CMK (cell line): ENCODE measurements at regions not wholly inside any gene's neighbourhood (a gene's known extent, or its start where the extent isn't known, plus 50 kb on each side); places are given as distances from the start of the nearest gene placed in this dataset.
"Not testable (repeated sequence)": the region's sequence is repeated elsewhere in the genome, so short reads cannot be mapped to it uniquely, and the experiment has no call there.

ENCODE experiments used
- DNase-seq: peaks from one replicate; pipeline ENCODE4 v3.0.0-alpha.2; 2010; ENCODE audit warnings: low read depth

DNA sequence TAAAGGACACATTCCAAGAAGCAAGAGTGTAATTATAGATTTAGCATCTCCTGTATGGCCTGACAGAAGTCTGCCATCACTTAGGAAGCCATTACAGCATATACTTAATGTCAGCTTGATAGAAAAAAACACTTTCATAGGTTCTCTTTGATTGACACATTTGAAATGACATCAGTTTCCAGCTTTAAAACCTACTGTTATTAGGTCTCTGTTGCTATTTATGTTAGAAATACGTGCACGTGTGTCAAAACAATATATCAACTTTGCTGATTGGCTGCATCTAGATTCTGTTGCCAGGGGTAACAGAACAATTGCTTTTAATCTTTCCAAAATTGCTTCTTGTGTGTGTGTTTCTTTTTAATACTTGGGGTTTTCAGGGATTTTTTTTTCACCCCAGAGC is 389.3 kb upstream of the ATP11B start:
- no peak for DNase-seq

DNA sequence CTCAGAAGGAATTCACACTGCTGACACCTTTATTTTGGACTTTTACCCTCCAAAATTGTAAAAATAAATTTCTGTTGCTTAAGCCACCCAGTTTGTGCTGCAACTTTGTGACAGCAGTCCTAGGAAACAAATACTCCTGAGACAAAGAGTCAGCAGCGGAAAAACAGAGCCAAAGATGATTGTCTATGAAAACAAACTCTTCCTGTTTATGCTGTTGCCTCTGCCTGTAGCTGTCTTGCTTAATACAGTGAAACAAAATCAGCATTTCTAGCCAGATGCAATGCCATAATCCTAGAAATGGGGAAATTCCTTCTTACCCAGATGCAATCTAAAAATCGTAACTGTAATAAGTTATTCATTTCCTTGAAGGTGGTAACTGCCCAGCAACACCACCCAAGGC is 387.5 kb upstream of the ATP11B start:
- no peak for DNase-seq

DNA sequence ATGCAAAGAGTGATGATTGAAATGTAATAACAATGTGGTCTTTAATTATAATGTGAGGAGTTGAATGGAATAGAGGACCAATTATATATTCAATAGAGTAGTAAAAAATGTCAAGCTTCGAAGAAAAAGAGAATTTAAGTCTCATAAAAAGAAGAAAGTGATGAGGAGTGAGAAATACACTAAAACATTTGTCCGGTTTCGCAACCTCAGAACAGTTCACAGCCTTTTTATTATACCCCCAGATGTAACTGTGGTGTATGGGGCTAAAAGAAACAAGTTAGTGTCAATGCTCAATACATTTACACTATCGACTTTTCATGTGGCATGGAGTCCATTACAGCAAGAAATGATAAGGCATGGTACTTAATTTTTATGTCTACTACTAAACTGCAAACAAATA is 386.5 kb upstream of the ATP11B start:
- no peak for DNase-seq

DNA sequence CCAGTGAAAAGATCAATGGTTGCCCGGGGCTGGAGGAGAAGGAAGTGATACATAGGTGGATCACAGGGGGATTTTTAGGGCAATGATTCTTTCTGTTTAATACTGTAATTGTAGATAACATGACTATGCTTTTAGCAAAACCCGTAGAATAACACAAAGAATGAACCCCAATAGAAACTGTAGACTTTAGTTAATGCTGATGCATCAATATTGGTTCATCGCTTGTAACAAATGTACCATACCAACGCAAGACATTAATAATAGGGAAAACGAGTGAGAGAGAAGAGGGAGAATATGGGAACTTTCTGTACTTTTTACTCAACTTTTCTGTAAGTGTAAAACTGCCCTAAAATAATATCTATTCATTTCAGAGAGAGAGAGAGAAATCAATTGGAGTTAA is 383.3 kb upstream of the ATP11B start:
- DNase-seq, result no peak

DNA sequence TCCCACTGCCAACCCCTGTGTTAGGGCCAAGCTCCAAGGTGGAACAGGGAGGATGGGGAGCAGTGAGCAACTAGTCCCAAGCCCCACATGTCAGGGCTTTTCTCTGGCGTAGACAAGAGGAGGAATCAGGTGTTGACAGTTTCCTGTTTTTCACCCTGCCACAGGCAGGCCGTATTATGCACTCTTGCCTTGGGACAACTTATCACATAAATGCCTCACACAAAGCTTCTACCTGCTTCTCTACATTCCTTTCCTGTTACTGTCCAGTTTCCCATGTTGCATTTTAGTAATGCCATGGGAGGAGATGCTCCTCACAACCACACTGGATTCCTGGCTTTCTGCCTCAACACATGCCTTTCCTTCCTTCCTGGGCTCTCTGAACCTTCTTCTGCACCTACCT is 381.2 kb upstream of the ATP11B start:
- DNase-seq, result no peak

DNA sequence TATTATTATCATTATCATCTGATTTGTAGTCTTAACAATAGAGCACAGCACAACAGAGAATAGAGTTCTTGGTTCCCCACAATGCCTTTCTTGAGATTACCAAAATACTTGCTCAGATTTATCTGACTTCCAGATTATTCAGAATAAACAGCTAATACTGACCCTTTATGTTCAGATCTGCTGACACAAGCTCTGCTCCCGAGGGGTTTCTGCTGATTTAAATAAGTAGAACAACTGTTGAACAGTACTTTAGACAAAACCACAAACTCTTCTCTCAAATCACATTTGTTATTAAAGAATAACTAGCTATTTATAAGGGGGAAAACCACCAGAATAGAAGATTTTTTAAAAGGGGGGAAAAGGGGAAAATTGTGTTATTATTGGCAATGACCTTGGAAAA is 380.2 kb upstream of the ATP11B start:
- no peak for DNase-seq

DNA sequence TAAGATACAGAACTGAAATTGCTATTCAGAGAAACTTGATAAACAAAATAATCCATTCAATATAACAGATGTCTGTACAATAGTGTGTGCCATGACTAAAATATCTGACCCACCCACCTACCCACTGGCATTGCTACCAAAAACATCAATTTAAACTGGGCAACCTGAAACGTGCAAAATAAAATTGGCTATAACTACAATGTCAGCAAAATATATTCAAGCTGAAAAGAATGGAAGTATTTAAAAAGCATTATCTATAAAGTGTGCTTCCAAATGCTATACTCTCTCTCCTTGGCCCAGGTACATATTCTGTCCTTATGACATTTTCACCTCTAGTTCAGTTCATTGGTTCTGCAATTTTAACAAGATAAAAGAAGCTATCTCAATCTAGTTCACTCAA is 379.6 kb upstream of the ATP11B start:
- DNase-seq, result no peak

DNA sequence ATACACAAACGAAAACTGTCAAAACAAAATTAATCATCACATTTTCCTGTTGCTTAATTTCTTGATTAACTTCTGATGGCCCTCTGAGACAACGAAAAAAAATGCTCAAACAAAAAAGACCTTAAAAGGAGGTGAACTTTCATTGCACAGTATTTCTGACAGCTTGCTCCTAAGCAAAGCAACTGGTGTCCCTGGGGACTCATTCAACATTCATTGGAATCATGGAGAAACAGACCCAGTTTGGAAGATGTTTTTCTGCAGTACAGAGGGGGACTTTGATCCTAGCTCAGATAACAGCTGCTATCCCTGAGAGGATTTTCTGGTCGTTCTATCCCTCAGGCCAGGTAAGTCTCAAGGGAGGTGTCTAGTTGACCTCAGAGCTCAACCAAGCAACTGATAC is 378.7 kb upstream of the ATP11B start:
- DNase-seq, result no peak

DNA sequence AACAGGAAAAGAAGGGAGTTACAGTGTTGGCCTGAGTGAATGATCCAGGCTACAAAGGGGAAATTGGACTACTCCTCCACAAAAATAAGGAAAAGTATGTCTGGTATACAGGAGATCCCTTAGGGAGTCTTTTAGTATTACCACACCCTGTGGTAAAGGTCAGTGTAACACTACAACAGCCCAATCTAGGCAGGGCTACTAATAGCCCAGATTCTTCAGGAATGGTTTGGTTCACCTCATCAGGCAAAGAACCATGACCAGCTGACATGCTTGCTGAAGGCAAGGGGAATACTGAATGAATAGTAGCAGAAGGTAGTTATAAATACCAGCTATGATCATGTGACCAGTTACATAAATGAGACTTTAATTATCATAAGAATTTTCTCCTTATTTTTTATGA is 372.6 kb upstream of the ATP11B start:
- no peak for DNase-seq

DNA sequence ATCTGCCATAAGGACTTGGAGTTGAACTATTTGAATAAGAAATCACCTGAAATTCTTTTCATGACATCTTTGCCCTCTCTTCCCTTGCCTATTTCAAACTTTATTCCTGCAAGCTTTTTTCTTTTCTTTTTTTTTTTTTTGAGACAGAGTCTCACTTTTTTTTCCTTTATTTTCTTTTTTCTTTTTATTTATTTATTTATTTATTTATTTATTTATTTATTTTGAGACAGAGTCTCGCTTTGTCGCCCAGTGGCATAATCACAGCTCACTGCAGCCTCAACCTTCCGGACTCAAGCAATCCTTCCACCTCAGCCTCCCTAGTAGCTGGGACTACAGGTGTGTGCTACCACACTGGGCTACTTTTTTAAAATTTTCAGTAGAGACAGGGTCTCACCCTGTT is 369.3 kb upstream of the ATP11B start:
- no peak for DNase-seq

DNA sequence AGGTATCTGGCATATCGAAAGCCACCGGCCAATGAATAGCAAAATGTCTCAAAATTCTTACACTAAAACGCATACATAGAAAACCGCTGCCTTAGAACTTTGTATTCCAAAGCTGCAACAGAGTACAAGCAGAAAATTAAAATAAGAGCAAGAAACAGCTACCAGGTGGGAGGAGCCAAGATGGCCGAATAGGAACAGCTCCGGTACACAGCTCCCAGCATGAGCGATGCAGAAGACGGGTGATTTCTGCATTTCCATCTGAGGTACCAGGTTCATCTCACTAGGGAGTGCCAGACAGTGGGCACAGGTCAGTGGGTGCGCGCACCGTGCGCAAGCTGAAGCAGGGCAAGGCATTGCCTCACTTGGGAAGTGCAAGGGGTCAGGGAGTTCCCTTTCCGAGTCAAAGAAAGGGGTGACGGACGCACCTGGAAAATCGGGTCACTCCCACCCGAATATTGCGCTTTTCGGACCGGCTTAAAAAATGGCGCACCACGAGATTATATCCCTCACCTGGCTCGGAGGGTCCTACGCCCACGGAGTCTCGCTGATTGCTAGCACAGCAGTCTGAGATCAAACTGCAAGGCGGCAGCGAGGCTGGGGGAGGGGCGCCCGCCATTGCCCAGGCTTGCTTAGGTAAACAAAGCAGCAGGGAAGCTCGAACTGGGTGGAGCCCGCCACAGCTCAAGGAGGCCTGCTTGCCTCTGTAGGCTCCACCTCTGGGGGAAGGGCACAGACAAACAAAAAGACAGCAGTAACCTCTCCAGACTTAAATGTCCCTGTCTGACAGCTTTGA is 367.2 kb upstream of the ATP11B start:
- not testable (repeated sequence) for DNase-seq

DNA sequence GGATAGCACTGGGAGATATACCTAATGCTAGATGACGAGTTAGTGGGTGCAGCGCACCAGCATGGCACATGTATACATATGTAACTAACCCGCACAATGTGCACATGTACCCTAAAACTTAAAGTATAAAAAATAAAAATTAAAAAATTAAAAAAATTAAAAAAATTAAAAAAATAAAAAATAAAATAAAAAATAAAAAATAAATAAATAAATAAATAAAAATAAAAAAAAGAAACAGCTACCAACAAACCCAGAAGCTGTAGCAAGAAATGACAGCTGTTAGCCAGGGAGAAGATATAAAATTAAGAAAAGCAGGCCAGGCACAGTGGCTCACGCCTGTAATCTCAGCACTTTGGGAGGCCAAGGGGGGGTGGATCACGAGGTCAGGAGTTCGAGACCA is 361.3 kb upstream of the ATP11B start:
- DNase-seq, result not testable (repeated sequence)

DNA sequence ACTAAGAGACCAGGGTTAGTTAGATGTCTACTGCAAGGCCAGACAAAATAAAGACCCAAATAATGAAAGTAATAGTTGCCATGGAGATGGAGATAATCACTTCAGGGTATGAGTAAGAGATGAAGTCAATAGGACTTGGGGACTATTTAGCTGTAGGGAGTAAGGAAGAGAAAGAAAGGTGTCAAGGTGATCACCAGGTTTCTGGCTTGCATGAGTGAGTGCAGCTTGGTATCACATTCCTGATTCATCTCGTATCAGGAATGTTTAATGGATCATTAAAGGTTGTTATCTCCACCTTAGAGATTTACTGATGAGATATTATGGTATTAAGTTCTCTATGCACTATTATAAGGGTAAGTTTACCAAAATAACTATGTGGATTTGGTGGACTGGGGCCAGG is 357.4 kb upstream of the ATP11B start:
- DNase-seq, result no peak

DNA sequence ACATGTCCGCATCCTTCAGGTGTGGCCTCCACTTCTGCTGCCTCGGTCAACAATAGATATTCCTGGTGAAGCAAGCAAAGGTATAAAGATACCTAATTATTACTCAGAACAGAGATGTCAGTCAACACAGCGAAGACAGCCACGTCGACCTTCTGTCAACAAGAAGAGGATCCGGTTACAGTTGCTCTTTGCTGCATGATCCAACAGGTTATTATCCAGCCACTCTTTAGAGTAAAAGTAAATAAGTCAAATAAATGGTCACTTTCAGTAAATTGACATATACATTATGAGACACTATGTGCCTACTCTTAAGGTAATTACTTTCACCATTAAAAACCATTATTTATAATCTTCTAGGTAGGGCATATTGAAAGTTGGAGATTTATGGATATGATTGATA is 356.8 kb upstream of the ATP11B start:
- no peak for DNase-seq

DNA sequence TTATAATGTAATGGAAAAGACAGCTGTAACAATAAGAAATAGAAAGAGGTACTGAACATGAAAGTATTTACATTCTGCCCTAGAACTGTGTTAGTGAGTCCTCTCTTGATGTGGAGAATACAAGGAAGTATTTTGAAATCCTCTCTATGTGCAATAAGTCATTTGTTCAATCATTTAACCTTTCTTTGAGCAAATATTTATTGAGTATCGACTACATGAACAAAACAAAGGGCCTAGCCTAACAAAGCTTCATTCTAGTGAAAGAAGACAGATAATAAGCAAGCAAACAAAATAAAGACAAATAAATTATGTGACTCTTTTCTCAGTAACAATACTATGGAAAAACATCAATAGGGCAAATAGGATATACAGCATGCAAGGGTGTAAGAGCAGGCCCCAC is 354.9 kb upstream of the ATP11B start:
- no peak for DNase-seq

DNA sequence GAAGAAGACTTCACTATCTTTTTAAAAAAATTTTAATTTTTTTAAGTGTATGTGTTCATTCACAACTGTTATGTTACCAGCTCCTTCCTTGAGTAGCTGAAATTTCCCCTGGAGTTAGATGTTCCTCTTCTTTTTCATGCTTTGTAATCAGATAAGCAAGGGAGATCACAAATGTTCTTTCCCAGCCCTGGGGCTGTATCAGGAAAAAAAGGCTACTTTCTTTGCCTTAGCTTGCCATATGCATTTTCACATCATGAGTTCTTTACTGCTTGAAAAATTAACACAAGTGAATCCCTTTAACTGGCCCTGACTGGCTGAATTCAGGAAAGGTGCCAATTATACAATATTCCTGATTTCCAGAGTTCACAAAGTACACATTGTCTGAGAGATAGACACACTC is 353.2 kb upstream of the ATP11B start:
- no peak for DNase-seq

DNA sequence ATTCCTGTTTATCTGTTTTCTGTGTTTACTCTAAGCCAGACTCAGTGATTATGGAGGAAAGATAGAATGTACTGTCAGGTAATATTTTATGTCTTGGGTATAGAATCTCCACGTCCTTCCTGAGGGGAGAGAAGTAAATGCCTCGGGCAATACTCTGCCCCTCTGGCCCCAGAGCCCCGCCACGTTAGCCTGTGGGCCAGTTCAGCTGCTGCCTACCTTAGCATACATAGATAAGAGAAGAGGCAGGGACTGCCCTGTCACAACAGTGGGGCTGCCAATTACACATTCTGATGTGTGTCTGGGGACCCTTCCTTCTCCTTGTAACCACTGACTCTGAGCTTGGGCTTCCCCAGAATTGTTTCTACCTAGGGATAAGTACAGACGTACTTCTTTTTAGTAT is 347.7 kb upstream of the ATP11B start:
- DNase-seq, result no peak

DNA sequence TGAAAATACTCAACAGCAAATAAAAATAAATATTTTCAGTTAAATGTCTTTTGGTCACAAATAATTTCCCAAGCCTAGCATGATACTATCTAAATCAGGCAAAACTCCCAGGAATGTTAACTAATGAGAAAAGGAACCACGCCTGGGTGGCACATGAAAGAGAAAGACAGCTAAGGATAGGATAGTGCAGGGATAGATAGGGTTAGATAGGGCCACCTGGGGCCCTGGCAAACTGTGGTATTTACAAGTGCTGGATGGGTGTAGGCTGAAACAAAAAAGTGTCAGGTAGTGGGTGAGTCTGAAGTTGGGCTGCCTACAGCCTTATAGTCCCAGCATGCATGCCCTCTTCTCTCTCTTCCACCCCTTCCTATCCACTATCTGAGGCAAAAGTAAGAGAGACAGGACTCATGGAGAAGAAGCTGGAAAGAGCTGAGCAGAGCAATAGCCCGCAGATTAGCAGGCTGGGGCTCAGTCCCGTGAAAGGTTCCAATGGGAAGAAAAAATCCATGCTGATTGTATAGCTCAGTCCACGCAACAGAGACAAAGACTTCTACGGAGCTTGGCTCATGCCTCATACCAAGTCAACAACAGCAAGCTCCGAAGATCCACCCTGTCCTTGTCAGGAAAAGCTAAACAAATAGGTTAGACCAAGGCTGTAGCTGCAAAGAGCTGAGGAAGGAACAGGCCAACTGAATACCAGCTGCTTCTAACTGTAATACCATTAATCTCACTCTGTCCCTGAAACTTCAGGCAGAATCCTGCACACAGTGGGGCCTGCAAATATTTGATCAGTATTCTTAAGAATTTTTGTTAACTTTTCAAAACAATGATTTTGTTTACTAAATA is 342.1 kb upstream of the ATP11B start:
- no peak for DNase-seq

DNA sequence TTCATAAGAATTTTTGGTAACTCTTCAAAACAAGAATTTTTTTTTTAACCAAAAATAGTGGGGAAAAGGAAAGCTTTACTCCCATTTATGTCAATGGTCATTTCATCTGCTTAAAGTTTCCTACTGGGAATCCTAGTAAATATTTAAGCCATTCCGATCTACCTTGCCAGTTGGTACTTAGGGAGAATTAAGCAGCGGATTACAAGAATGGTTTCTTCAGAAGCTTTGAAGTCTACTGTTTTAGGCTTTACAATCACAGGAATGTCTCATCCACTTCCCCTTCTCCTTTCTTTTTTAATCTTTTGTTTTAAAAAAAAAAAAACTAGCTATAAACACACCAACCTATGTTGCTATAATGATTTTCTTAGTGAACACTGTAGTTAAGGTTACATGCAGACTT is 341.4 kb upstream of the ATP11B start:
- no peak for DNase-seq

DNA sequence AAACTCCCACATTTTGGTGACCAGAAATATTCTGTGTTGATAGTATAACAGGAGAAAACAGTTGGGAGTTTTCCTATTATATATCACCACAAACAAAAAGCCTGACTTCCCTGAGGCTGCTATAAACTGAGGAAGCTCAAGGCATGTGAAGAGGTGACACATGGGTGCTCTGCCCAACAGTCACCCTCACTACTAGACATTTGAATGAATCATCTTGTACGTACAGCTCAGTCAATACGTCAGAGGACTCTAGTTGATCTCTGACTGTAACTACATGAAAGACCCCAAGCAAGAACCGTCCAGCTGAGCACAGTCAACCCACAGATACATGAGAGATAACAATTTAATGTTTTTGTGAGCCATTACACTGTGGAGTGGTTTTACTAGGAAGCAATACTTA is 338.3 kb upstream of the ATP11B start:
- no peak for DNase-seq

DNA sequence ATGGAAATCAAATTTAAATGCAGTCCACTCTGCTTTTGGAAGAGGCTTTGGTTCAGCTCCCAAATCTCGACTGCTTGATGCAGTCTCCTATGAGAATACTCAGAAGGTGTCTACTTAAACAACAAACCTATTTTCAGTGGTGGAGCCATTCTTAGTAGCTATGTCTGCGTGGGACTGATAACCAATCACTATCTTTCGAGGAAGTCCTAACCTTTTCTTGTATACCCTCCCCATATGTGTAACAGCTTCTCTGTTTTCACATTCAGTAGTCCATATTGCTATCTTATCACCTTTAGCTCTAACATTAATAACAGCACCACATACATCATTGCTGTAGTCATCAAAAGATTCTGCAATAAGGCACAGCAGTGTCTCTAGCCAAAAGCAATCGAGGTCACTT is 333.0 kb upstream of the ATP11B start:
- no peak for DNase-seq

DNA sequence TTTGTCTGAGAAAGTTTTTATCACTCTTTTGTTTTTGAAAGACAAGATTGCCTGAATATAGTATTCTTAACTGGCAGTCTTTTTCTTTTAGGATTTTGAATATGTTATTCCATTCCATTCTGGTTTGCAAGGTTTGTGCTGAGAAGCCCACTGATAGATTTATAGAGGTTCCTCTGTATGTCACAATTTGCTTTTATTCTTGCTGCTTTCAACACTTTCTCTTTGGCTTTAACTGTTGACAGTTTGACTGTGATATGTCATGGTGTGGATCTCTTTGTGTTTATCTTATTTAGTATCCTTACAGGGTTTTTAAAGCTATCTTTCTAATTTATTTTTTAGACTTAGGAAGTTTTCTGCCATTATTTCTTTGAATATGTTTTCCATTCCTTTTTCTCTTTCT is 331.2 kb upstream of the ATP11B start:
- no peak for DNase-seq

DNA sequence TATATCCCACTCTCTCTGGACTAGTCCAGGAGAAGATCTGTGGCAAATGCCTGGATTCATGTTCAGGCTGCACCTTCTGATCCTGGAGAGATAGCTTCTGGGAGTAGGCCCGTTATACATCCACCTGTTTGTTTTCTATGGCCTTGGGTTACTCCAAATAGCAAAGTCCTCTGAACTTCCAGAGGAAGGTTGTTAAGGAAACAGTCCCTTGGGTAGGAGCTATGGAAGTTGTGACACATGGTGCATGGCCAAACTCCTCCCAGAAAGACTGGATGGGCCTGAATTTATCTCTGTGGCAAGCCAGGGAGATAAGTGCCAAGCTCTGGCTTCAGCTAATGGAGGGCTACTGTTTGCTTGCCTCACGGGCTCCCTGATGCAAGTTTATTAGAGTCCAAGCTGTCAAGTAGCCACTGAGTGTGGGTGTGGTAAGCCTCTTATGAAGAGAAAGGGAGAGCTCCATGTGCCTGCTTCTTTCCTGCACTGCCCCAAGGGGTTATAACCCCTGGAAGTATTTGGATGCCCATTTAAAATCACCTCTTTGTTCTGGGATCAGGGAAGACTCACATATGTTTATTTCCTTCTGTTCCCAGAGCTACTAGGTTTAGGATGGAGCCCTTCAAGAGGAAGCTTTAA is 328.7 kb upstream of the ATP11B start:
- no peak for DNase-seq
